ENCODE measurements at regions not wholly inside any gene's neighbourhood (a gene's known extent, or its start where the extent isn't known, plus 50 kb on each side); places are given as distances from the start of the nearest gene placed in this dataset.
"Not testable (repeated sequence)": the region's sequence is repeated elsewhere in the genome, so short reads cannot be mapped to it uniquely, and the experiment has no call there.

DNA sequence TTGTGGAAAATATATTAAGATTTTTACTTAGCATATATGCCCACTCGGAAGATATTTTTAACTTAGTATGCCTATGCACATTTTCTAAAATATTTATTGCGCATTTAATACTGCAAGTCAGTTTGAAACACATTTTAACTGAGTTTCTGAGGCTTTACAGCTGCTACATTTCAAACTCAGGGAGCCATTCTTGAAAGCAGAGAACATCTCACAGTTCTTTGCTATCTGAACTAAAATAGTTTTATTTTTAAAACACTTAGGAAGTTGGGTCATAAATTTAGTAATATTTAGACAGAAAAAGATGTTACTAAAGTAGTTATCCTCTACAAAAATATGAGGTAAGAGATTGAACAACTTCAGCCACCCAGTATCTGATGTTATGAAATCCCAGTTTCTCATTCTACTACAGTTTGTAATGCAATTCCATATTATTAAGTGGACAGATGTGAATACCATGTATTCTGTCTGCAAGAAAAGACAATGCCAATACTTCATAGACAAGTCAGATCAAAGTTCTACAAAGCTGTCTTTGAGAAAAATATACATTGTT lies 409.9 kb upstream of the EDIL3 start:
- in situ Hi-C loops (cut with HindIII; ENCODE audit: low pct_unique_long_range_greater_than_20kb, low sequenced_read_pairs) = no loop called here
- DNase-seq (ENCODE audit: low read depth) = no peak

- DNase-seq (ENCODE audit: low read depth) = no peak
- in situ Hi-C loops (cut with HindIII; ENCODE audit: low pct_unique_long_range_greater_than_20kb, low sequenced_read_pairs) = no loop called here
Measured at GRCh38 chr5:84791730-84792129, 407.1 kb upstream of the EDIL3 start.

DNA sequence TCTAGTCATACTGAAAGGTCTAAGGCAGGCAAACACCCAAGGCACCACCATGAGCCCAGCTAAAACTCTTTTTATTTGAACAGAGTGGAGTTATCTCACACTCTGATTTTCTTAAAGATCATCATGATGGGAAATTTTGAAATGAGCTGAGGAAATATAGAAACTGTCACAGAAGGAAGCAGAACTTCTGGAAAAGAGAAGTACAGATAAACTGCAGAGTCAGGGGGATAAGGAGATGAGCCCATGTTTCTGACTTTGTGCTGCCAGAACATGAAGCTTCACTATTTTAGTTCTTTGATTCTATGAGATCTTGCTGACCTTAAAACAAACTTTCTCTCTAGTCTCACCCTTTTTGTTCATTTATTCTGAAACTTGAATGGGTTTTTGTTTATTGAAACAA lies 406.5 kb upstream of the EDIL3 start:
- in situ Hi-C loops (cut with HindIII; ENCODE audit: low pct_unique_long_range_greater_than_20kb, low sequenced_read_pairs) = no loop called here
- no peak for DNase-seq (ENCODE audit: low read depth)

DNA sequence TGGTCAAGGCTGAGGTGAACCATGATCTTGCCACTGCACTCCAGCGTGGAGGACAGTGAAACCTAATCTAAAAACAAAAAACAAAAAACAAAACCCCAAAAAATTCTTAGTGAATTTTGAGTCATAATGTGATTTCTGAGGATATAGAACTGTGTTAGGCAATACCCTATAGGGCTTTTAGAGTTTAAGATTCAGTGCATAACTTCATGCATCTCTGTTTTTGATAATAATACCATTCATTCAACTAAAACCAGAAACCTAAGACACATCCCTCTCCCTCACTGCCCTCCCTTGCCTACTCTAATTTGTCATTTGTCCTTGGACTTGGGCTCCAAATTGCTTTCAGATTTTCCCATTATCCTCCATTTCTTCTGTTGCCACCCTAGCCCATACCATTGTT lies 405.7 kb upstream of the EDIL3 start:
- in situ Hi-C loops (cut with HindIII; ENCODE audit: low pct_unique_long_range_greater_than_20kb, low sequenced_read_pairs) = no loop called here

GRCh38 chr5:84783003-84783402 lies 398.3 kb upstream of the EDIL3 start:
- in situ Hi-C loops (cut with HindIII; ENCODE audit: low pct_unique_long_range_greater_than_20kb, low sequenced_read_pairs) = no loop called here
- DNase-seq (ENCODE audit: low read depth) = no peak

More for the DNA sequence above, 405.7 kb upstream of the EDIL3 start:
- DNase-seq (ENCODE audit: low read depth) = no peak

GRCh38 chr5:84779186-84779585 lies 394.5 kb upstream of the EDIL3 start:
- in situ Hi-C loops (cut with HindIII; ENCODE audit: low pct_unique_long_range_greater_than_20kb, low sequenced_read_pairs) = no loop called here
- no peak for DNase-seq (ENCODE audit: low read depth)

DNA sequence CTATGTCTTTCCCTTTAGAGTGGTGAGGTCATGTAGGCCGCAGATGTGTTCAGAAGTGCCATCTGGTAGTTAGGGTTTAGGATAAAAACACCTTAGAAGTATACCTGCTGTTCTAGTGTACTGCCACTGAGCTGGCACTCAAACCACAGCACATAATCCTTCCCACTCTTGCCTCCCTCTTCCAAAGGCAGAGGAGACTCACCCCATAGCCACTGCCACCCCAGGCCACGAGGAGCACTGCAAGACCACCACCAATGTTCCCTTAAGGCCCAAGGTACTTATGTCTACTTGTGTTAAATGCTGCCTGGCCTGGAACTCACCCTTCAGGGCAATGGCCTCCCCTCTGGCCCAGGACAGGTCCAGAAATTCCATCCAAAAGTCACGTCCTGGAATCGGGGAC lies 379.5 kb upstream of the EDIL3 start:
- in situ Hi-C loops (cut with HindIII; ENCODE audit: low pct_unique_long_range_greater_than_20kb, low sequenced_read_pairs) = no loop called here
- no peak for DNase-seq (ENCODE audit: low read depth)

DNA sequence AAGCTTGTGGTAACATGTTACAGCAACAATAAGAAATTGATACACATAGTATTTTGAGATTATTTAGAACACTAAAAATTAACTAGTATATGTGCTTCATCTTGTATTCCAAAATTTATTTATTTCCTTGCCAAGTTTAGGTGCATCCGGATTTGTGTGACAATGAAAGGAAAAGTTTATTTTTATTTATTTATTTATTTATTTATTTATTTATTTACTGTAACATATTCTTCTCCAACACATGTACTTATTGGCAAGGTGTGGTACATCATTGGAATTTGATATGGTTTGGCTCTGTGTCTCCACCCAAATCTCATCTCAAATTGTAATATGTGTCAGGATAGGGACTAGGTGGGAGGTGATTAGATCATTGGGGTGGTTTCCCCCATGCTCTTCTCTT lies 373.3 kb upstream of the EDIL3 start:
- DNase-seq (ENCODE audit: low read depth) = no peak
- in situ Hi-C loops (cut with HindIII; ENCODE audit: low pct_unique_long_range_greater_than_20kb, low sequenced_read_pairs) = no loop called here

GRCh38 chr5:84752780-84753179 lies 368.1 kb upstream of the EDIL3 start:
- DNase-seq (ENCODE audit: low read depth) = no peak
- in situ Hi-C loops (cut with HindIII; ENCODE audit: low pct_unique_long_range_greater_than_20kb, low sequenced_read_pairs) = no loop called here

- no peak for DNase-seq (ENCODE audit: low read depth)
- in situ Hi-C loops (cut with HindIII; ENCODE audit: low pct_unique_long_range_greater_than_20kb, low sequenced_read_pairs) = no loop called here
Measured at GRCh38 chr5:84748313-84748712, 363.6 kb upstream of the EDIL3 start.

- in situ Hi-C loops (cut with HindIII; ENCODE audit: low pct_unique_long_range_greater_than_20kb, low sequenced_read_pairs); DNase-seq (ENCODE audit: low read depth): not testable (repeated sequence)
Measured at GRCh38 chr5:84746280-84746679, 361.6 kb upstream of the EDIL3 start.

- in situ Hi-C loops (cut with HindIII; ENCODE audit: low pct_unique_long_range_greater_than_20kb, low sequenced_read_pairs) = no loop called here
- DNase-seq (ENCODE audit: low read depth) = no peak
Measured at GRCh38 chr5:84741056-84741455, 356.4 kb upstream of the EDIL3 start.

GRCh38 chr5:84729326-84729725 lies 344.6 kb upstream of the EDIL3 start:
- in situ Hi-C loops (cut with HindIII; ENCODE audit: low pct_unique_long_range_greater_than_20kb, low sequenced_read_pairs) = no loop called here
- DNase-seq (ENCODE audit: low read depth) = peak; percentile 17

DNA sequence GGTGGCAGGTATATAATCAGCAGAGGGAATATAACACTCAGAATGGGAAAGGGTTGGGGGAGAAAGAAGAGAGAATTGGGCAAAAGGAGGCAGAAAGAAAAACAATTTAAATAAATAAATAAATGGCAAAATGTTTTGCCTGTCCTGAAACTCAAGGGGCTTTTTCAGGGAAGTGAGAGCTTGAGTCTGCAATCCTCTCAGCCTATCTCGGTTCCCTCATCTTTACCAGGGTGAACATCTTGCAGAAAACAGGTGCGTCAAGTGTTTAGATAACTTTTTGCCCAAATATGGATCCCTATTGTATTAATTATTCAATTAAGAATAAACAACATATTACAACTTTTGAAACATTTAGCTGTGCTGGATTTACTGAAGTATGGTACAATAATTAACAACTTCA lies 343.0 kb upstream of the EDIL3 start:
- no peak for DNase-seq (ENCODE audit: low read depth)
- in situ Hi-C loops (cut with HindIII; ENCODE audit: low pct_unique_long_range_greater_than_20kb, low sequenced_read_pairs) = no loop called here

DNA sequence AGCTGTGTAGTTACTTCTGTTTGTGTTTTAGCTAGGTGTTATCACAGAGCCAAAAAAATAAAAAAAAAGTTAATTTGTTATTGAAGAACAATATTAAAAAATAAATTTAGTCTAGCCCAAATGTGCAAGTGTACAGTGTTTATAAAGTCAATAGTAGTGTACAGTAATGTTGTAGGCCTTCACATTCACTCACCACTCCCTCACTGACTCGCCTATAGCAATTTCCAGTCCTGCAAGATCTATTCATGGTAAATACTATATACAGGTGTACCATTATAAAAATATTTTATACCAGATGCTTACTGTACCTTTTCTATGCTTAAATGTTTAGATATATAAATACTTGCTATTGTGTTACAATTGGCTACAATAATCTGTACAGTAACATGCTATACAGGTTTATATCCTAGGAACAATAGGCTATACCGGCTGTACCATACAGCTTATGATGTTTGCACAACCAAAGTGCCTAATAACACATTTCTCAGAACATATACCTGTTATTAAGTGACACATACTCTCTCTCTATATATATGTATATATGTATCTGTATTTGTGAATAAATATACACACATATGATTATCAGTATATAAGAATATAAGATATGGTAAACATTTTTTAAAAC lies 341.4 kb upstream of the EDIL3 start:
- in situ Hi-C loops (cut with HindIII; ENCODE audit: low pct_unique_long_range_greater_than_20kb, low sequenced_read_pairs) = no loop called here
- DNase-seq (ENCODE audit: low read depth) = no peak

- in situ Hi-C loops (cut with HindIII; ENCODE audit: low pct_unique_long_range_greater_than_20kb, low sequenced_read_pairs) = no loop called here
- DNase-seq (ENCODE audit: low read depth) = no peak
Measured at GRCh38 chr5:84724683-84725082, 340.0 kb upstream of the EDIL3 start.

DNA sequence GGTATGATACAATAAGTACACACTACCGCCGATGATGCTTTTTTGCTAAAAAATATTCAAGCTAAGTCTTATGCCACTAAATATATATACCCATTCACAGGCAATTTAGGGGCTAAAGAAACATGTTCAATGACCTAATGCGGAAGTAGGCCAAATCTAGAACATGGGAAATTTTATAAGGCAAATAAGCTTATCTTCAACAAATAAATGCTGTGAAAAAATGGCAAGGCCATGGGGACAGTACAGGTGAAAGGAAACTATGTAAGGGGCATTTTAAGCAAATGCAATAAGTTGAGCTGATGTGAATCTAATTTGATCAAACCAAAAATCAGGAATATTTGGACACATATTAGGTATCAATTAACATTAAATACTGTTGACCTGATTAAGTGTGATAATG lies 339.5 kb upstream of the EDIL3 start:
- DNase-seq (ENCODE audit: low read depth) = no peak
- in situ Hi-C loops (cut with HindIII; ENCODE audit: low pct_unique_long_range_greater_than_20kb, low sequenced_read_pairs) = no loop called here

- in situ Hi-C loops (cut with HindIII; ENCODE audit: low pct_unique_long_range_greater_than_20kb, low sequenced_read_pairs) = no loop called here
- no peak for DNase-seq (ENCODE audit: low read depth)
Measured at GRCh38 chr5:84718377-84718776, 333.7 kb upstream of the EDIL3 start.

DNA sequence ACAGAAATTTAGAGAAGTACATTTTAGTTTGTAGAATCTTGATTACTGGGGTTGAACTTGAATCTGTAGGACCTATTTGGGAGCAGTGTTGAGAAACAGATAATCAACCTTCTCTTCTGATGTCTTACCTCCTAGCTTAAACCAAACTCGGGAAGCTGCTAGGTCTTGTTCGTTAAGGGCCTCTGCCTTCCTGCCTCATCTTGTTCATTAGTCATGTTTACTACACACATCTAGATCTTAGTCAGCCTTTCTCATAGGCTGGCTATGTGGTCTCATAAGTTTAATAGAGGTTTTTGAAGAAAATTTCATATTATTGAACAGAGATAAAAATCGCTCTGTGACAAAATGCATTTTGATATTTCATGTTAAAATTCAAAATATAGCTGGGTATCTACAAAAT lies 331.0 kb upstream of the EDIL3 start:
- no peak for DNase-seq (ENCODE audit: low read depth)
- in situ Hi-C loops (cut with HindIII; ENCODE audit: low pct_unique_long_range_greater_than_20kb, low sequenced_read_pairs) = no loop called here

DNA sequence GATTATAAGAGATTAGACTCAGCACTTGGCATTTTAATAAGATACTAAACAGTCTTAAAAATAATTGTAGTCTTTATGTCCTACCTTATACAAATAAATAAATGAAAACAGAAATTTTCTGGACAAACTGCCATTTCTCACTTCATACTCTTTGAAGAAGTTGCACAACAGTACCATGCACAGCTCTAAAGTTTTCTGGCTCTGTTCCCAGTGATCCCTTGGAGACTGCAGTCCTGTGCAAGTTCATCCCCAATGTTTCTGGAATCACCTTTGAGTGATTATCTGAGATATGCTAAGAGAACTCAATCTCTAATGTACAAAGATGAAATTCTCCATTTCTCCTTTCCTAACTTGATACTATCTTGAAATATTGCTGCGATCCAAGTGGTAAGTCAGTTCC lies 330.4 kb upstream of the EDIL3 start:
- in situ Hi-C loops (cut with HindIII; ENCODE audit: low pct_unique_long_range_greater_than_20kb, low sequenced_read_pairs) = no loop called here
- DNase-seq (ENCODE audit: low read depth) = no peak

All from Caki2 (cell line).